K562 (cell line): ENCODE measurements at regions not wholly inside any gene's neighbourhood (a gene's known extent, or its start where the extent isn't known, plus 50 kb on each side); places are given as distances from the start of the nearest gene placed in this dataset.

ENCODE experiments used
- ATAC-seq: fragments of 200-7000 bp; cut with Tn5 transposase; 3 replicates; pipeline ENCODE4 v1.9.1; 2020; ENCODE audit warnings: moderate library complexity
- BruUV-seq: library from RNA; stranded (reverse); fragments of 400-500 nt; replicated peaks from 2 replicates; lab custom pipeline; 2021; lab: Mats Ljungman, UMichigan
- CTCF ChIA-PET: fragments of 300-600 bp; formaldehyde crosslinking; extraction: SDS; loops from one replicate; lab custom pipeline; 2021; ENCODE audit warnings: low intra/inter-chr PET ratio; lab: Yijun Ruan, JAX
- POLR2A ChIA-PET: fragments of 300-600, 350-650 bp; sonication (Branson Sonifier 250); formaldehyde crosslinking; extraction: SDS; loops from one replicate; lab custom pipeline; 2021; ENCODE audit warnings: antibody characterized with exemption, inconsistent platforms; lab: Yijun Ruan, JAX
- DNase-seq, 4 experiments: peaks; one replicate each; pipeline versions ENCODE4 v3.0.0 to v3.0.0-alpha.2; 2011 to 2018; ENCODE audit warnings: low spot score in 3 of 4, mixed read lengths in 3 of 4; ENCODE audit errors: extremely low read depth in 1 of 4
- FAIRE-seq: peaks from 2 replicates; lab custom pipeline; 2011; peaks lifted over from hg19 to GRCh38; lab: Jason Lieb, UNC
- H2AFZ ChIP-seq: 2 replicates; pipeline ENCODE4 v1.6.0; 2011; ENCODE audit warnings: low read depth, low read length, control low read depth, inconsistent platforms
- H3K27ac ChIP-seq: fragments of 200-600 bp; 3 replicates; pipeline ENCODE4 v1.8.0; 2011; ENCODE audit warnings: low read depth, mild to moderate bottlenecking, control low read depth, inconsistent platforms, low read length, moderate library complexity, mixed read lengths; ENCODE audit errors: extremely low read depth
- H3K27me3 ChIP-seq, 2 experiments: fragments of 300-600 bp in 1 of 2; 2 replicates in 1 of 2; 3 replicates in 1 of 2; pipeline versions ENCODE4 v1.6.0 to v1.8.0; 2011; ENCODE audit warnings: inconsistent platforms in 2 of 2, low read length in 2 of 2, mild to moderate bottlenecking in 1 of 2, mixed read lengths in 1 of 2, moderate library complexity in 1 of 2; ENCODE audit not compliant: control insufficient read depth in 2 of 2, insufficient read depth in 2 of 2
- H3K36me3 ChIP-seq: fragments of 300-600 bp; 3 replicates; pipeline ENCODE4 v1.8.0; 2011; ENCODE audit warnings: mild to moderate bottlenecking, low read length, inconsistent platforms; ENCODE audit not compliant: control insufficient read depth, insufficient read depth
- H3K4me1 ChIP-seq, 2 experiments: fragments of 200-600 bp in 1 of 2; replicated peaks in 1 of 2; 2 replicates in 1 of 2; 3 replicates in 1 of 2; pipeline versions ENCODE4 v1.5.1 to v1.8.0; 2011; ENCODE audit warnings: inconsistent platforms in 2 of 2, low read length in 2 of 2, mild to moderate bottlenecking in 1 of 2, mixed read lengths in 1 of 2, moderate library complexity in 1 of 2; ENCODE audit not compliant: control insufficient read depth in 2 of 2, insufficient read depth in 2 of 2
- H3K4me2 ChIP-seq: 2 replicates; pipeline ENCODE4 v1.6.1; 2011; ENCODE audit warnings: low read length, control low read depth, inconsistent platforms, mixed read lengths; ENCODE audit not compliant: insufficient read depth
- H3K4me3 ChIP-seq: fragments of 200-600 bp; sonication (generic), shearing (Covaris generic); 2 replicates; pipeline ENCODE4 v1.5.1; 2016; ENCODE audit warnings: control low read depth, inconsistent platforms
- H3K79me2 ChIP-seq: fragments of 200-600 bp; 3 replicates; pipeline ENCODE4 v1.8.0; 2011; ENCODE audit warnings: low read length, inconsistent platforms; ENCODE audit not compliant: control insufficient read depth, insufficient read depth
- H3K9ac ChIP-seq, 2 experiments: 2 replicates each; pipeline versions ENCODE4 v1.6.0 to v1.6.1; 2011; ENCODE audit warnings: low read depth in 2 of 2, low read length in 2 of 2, control low read depth in 1 of 2, inconsistent platforms in 1 of 2, mild to moderate bottlenecking in 1 of 2, mixed read lengths in 1 of 2; ENCODE audit not compliant: insufficient read depth in 1 of 2
- H3K9me1 ChIP-seq: one replicate; pipeline ENCODE4 v1.6.0; 2011; ENCODE audit warnings: inconsistent platforms, mild to moderate bottlenecking, low read length, moderate library complexity; ENCODE audit not compliant: control insufficient read depth, insufficient read depth
- H3K9me3 ChIP-seq: replicated peaks from 2 replicates; pipeline ENCODE4 v1.5.1; 2011; ENCODE audit warnings: low read depth, low read length, inconsistent platforms; ENCODE audit not compliant: control insufficient read depth, insufficient read depth
- H4K20me1 ChIP-seq: replicated peaks from 2 replicates; pipeline ENCODE4 v1.6.1; 2011; ENCODE audit warnings: low read length, inconsistent platforms, mixed read lengths; ENCODE audit not compliant: control insufficient read depth, insufficient read depth
- RBM15 ChIP-seq: fragments of 200-400 bp; formaldehyde crosslinking; IDR thresholded peaks from 2 replicates; pipeline ENCODE4 v1.6.1; 2018; ENCODE audit warnings: mild to moderate bottlenecking, low read length, moderate library complexity; ENCODE audit not compliant: insufficient read depth
- SAFB ChIP-seq: fragments of 200-400 bp; formaldehyde crosslinking; IDR thresholded peaks from 2 replicates; pipeline ENCODE4 v1.6.1; 2017; ENCODE audit warnings: low read depth, low read length, borderline replicate concordance
- ZNF668 ChIP-seq: fragments of 250-450 bp; sonication (Bioruptor Pico); IDR thresholded peaks from 2 replicates; pipeline ENCODE4 v1.8.0; 2022; ENCODE audit warnings: mild to moderate bottlenecking, inconsistent platforms
- WGBS: fragments of 100-300 bp; shearing (Covaris generic); methylation state at CpG from one replicate; pipeline ENCODE4 v1.1.6; 2016; ENCODE audit warnings: low coverage, mixed read lengths; ENCODE audit not compliant: insufficient coverage; ENCODE audit errors: missing lambda C conversion rate; 5-methylcytosine and 5-hydroxymethylcytosine counted together
- in situ Hi-C: fragments of 300-500 bp; cut with MboI; formaldehyde crosslinking; loops from 4 replicates; pipeline ENCODE4 v1.15.0; 2018; ENCODE audit warnings: inconsistent platforms, mixed read lengths
- intact Hi-C: fragments of 100-400 bp; cut with micrococcal nuclease; formaldehyde crosslinking; loops from 2 replicates; pipeline ENCODE4 v1.14.2; 2022
- TF ChIP-seq, protein P1 (sequence below): sonication (generic); formaldehyde crosslinking; IDR thresholded peaks from 2 replicates; pipeline ENCODE4 v1.8.0; 2022; ENCODE audit warnings: mild to moderate bottlenecking, missing genetic modification reagents
- TF ChIP-seq, protein P2 (sequence below): fragments of 450-650 bp; formaldehyde crosslinking; IDR thresholded peaks from 2 replicates; pipeline ENCODE4 v1.4.0; 2020; ENCODE audit warnings: mild to moderate bottlenecking, moderate library complexity

DNA sequence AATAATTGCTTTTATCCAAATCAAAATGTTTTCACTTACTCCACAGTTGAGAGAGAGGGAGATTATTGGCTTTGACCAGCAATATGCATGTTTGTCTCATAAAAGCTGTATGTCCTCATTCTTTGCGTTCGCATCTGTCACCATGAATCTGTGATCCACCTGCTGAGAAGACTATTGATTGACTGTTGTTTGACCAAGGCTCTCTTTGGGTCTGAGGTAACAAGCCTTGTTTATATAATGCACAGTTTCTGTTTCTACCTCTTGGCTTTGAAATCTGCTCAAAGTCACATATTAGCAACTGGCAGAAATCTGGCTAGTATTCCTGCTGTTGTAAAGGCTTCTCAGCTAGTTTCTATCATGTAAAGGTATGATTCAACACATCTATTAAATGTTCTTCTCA lies 157.0 kb downstream of the LYPLAL1 start:
- H3K79me2 ChIP-seq, result no peaks in the 10 kb centered on the region
- no TSS peak for BruUV-seq
- FAIRE-seq (no peak), DNase-seq (no peak), ATAC-seq (no peak)
- no peak overlapping the region for H3K27ac ChIP-seq
- H3K27me3 ChIP-seq, result no peaks in the 10 kb centered on the region
- 0% methylated on average over 2 of the region's 2 CpGs for WGBS
- no peak overlapping the region for H3K9ac ChIP-seq
- TF ChIP-seq ZNF668 (CRISPR knock-in tag) (no peak), SAFB (no peak), RBM15 (no peak)
- TF ChIP-seq, protein P1, sequence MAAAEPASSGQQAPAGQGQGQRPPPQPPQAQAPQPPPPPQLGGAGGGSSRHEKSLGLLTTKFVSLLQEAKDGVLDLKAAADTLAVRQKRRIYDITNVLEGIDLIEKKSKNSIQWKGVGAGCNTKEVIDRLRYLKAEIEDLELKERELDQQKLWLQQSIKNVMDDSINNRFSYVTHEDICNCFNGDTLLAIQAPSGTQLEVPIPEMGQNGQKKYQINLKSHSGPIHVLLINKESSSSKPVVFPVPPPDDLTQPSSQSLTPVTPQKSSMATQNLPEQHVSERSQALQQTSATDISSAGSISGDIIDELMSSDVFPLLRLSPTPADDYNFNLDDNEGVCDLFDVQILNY, result no peak
- TF ChIP-seq, protein P2, sequence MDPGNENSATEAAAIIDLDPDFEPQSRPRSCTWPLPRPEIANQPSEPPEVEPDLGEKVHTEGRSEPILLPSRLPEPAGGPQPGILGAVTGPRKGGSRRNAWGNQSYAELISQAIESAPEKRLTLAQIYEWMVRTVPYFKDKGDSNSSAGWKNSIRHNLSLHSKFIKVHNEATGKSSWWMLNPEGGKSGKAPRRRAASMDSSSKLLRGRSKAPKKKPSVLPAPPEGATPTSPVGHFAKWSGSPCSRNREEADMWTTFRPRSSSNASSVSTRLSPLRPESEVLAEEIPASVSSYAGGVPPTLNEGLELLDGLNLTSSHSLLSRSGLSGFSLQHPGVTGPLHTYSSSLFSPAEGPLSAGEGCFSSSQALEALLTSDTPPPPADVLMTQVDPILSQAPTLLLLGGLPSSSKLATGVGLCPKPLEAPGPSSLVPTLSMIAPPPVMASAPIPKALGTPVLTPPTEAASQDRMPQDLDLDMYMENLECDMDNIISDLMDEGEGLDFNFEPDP (CRISPR knock-in tag), result no peak
- no peak overlapping the region for H3K4me3 ChIP-seq
- CTCF ChIA-PET, result no interaction called here
- POLR2A ChIA-PET, result no interaction called here
- no peak overlapping the region for H2AFZ ChIP-seq
- intact Hi-C loops (no loop called here), in situ Hi-C loops (no loop called here)
- no peaks in the 10 kb centered on the region for H3K4me1 ChIP-seq
- H3K9me1 ChIP-seq, result no peaks in the 10 kb centered on the region
- H3K36me3 ChIP-seq, result no peaks in the 10 kb centered on the region
- H3K9me3 ChIP-seq, result no peaks in the 10 kb centered on the region
- H3K4me2 ChIP-seq, result no peak overlapping the region
- H4K20me1 ChIP-seq, result no peaks in the 10 kb centered on the region
